ENCODE measurements at regions not wholly inside any gene's neighbourhood (a gene's known extent, or its start where the extent isn't known, plus 50 kb on each side); places are given as distances from the start of the nearest gene placed in this dataset.
A peak's percentile ranks its signal among the peaks of the same experiment; 100 is the strongest.

GRCh38 chr6:142683714-142684141 is 261.2 kb downstream of the HIVEP2 start:
- no peak for DNase-seq

GRCh38 chr6:142684371-142684770 is 260.6 kb downstream of the HIVEP2 start:
- DNase-seq: no peak

GRCh38 chr6:142685852-142686506 is 259.0 kb downstream of the HIVEP2 start:
- no peak for DNase-seq

- DNase-seq: no peak
These were observed 258.5 kb downstream of the HIVEP2 start for GRCh38 chr6:142686507-142686887.

GRCh38 chr6:142692942-142693341 is 252.0 kb downstream of the HIVEP2 start:
- peak; percentile 17 to 66 for DNase-seq

- DNase-seq: no peak
These were observed 251.5 kb downstream of the HIVEP2 start for GRCh38 chr6:142693441-142693840.

- DNase-seq: no peak
These were observed 250.9 kb downstream of the HIVEP2 start for GRCh38 chr6:142694054-142694453.

GRCh38 chr6:142695016-142695415 is 250.0 kb downstream of the HIVEP2 start:
- no peak for DNase-seq

GRCh38 chr6:142696123-142697000 is 248.6 kb downstream of the HIVEP2 start:
- no peak for DNase-seq

GRCh38 chr6:142697001-142697335 is 248.0 kb downstream of the HIVEP2 start:
- no peak for DNase-seq

- DNase-seq: no peak
These were observed 247.1 kb downstream of the HIVEP2 start for GRCh38 chr6:142697922-142698321.

GRCh38 chr6:142698751-142699150 is 246.2 kb downstream of the HIVEP2 start:
- DNase-seq: no peak

- DNase-seq: no peak
These were observed 245.6 kb downstream of the HIVEP2 start for GRCh38 chr6:142699391-142699790.

GRCh38 chr6:142700032-142700431 is 244.9 kb downstream of the HIVEP2 start:
- no peak for DNase-seq

GRCh38 chr6:142700671-142701312 is 244.2 kb downstream of the HIVEP2 start:
- DNase-seq: no peak

All from bone marrow (tissue), 2 donors.